Stimulated activated CD4-positive, alpha-beta T cell treated with anti-CD3 and anti-CD28 coated beads, TNF-alpha, amount 100 ng/mL, for 4 hours (primary cell): ENCODE measurements at regions not wholly inside any gene's neighbourhood (a gene's known extent, or its start where the extent isn't known, plus 50 kb on each side); places are given as distances from the start of the nearest gene placed in this dataset.
"Not testable (repeated sequence)": the region's sequence is repeated elsewhere in the genome, so short reads cannot be mapped to it uniquely, and the experiment has no call there.

Experiments
- DNase-seq, 3 experiments: peaks; one replicate each; pipeline ENCODE4 v3.0.0-alpha.2; 2020; ENCODE audit warnings: low read depth in 3 of 3

DNA sequence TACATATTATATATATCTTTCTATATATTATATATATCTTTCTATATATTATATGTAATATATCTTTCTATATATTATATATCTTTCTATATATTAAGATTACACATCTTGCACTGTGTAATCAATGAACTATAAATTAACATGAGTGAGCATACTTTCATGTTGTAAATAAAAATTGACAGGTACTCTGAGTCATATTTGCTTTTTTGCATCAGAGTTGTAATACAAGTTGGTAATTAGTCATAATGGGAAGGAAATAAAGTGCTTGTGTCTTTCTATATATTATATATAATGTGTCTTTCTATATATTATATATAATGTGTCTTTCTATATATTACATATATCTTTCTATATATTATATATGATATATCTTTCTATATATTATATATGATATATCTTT, 172.5 kb upstream of the MAGI2 start:
- DNase-seq: not testable (repeated sequence)

DNA sequence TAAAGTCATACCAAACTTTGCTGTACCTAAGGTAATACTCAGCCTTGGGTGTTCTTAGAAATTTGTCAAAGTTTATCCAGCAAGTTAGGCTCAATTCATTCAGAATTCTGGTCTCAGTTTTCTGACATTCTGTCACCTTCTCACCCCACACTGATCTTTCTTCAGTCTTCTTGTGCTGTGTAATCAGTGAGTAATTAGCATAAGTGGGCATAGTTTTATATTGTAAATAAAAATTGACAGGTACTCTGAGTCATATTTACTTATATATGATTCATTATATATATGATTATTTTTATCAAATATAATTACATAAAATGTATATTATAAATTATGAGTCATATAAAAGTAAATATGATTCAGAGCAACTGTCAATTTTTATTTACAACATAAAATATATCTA, 170.9 kb upstream of the MAGI2 start:
- no peak for DNase-seq

DNA sequence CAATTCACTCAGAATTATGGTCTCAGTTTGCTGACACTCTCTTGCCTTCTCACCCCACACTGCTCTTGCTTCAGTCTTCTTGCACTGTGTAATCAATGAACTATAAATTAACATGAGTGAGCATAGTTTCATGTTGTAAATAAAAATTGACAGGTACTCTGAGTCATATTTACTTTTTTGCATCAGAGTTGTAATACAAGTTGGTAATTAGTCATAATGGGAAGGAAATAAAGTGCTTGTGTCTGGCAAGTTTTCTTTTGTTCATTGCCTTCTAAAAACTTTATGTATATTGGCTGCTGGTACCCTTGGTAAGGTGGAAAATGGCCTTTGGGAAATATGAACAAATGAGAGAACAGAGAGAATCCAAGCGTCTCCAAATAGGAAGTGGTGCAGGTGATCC, 169.3 kb upstream of the MAGI2 start:
- DNase-seq: no peak

DNA sequence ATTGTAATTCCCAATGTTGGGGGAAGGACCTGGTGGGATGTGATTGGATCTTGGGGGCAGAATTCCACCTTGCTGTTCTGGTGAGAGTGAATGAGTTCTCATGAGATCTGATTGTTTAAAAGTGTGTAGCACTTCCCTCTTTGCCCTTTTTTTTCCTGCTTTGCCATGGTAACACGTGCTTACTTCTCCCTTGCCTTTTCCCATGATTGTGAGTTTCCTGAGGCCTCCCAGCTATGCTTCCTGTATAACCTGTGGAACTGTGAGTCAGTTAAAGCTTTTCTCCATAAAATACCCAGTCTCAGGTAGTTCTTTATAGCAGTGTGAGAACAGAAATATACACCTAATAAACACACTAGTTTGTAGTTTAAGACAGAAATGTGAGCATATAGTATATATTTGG, 166.8 kb upstream of the MAGI2 start:
- DNase-seq: no peak

DNA sequence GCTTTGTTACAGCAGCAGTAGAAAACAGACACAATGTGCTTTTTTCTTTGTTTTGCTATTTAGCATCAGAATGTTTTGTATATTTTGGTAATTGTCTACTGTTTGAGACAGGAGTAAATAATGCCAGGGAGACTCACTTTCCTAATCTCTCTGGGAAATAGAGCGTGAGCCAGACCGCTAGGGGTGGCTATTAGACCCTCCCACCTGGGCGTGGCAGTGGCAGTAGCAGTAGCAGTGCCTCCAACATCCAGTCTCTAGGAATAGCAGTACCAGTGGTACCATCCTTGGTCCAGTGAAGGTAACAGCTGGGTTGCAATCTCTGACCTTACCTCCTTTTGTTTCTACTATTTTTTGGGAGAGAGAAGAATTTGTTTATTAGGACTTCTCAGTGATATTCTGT, 165.7 kb upstream of the MAGI2 start:
- DNase-seq: no peak

- DNase-seq: no peak
Observed at GRCh38 chr7:79615871-79616640, 162.6 kb upstream of the MAGI2 start.

DNA sequence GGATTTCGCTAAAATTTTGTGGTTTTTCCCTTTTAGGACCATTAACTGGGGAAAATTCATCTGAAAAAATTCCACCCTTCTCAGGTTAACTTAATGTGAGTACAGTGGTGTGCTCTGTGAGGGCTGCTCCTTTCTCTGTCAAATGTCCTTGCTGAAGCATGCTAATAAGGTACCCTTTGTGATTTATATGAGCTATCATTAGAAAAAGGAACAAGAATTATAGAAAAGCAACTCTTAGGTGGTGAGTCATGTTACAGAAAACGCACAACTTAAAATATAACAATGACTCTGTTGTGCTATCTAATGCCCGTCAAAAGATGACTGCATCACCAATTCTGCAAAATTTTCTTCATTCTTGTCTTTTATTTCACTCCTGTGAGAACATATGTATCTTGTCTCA, 162.0 kb upstream of the MAGI2 start:
- DNase-seq: no peak

DNA sequence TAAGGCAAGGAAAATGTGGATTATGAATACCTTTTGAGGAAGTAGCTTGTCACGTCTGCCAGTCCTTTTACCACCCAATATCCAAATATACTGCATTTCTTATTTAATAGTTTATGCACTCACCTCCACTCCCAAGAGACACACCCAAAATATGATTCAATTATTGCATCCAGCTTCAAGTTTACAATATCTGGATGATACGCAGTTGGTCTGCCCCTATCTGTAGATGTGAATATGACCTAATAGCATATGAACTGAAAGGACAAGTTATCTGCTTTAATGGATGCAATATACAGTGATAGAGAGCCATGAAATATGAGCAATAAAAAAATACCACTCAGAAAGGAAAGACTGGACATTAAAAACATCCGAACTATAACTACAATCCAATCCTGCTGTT, 159.4 kb upstream of the MAGI2 start:
- DNase-seq: no peak

DNA sequence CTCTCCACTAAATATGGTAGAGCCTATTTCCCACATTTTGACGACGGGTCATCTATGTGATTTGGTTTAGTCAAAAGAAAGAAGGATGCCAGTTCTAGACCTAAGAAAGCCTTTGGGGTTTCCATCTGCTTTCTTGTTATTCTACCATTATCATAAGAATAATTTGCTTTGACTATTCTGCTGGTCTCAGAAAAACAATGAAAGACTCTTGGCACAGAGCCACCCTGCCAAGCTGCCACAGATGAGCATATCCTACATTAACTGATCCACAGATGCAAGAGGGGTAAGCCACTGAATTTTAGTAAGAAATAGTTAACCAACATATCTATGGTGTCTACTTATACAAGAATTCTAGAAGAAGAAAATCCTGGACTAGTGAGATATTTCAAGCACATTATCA, 158.6 kb upstream of the MAGI2 start:
- no peak for DNase-seq

DNA sequence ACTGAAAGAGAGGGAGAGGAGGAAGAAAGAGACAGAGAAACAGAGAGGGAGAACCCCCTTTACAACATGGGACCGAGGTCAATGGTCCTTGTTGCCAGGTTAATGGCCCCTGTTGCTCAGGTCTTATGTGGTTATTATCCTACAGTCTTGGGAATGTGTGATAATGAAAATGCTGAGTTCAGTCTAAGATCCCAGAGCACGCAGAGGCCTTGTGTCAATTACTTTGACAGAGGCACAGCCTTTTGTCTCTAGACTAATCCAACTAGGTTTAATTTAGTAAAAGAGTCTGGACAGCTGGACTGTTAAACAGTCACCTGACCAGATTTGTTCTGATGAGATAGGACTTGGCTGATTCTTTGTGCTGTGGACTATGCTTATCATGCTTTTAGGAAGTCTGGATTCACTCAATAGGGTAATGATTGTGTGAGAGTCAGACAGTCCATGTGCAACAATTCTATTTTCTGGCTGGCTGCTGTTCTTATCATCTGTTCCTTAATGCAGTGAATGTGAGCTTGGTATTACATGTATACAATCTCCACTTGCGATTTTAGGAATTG, 157.4 kb upstream of the MAGI2 start:
- DNase-seq: no peak

DNA sequence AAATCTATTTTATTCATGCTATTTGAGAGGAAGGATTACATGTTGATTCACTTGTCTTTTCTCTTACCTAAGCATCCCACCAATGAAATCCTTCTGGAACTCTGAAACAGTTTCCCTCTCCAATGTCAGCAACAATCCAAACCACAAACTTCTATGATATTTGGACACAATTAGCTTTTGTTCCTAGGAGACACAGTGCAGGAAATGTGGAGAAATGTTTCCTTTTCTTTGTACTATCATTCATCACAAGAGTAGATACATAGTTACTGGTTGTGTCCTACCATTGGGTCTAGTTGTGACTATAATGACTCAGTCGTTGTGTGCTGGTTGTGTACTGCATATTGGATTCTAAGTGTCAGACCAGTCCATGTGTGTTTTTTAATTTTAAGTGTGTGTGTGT, 156.8 kb upstream of the MAGI2 start:
- DNase-seq: no peak

GRCh38 chr7:79608005-79608404, 154.5 kb upstream of the MAGI2 start:
- no peak for DNase-seq

DNA sequence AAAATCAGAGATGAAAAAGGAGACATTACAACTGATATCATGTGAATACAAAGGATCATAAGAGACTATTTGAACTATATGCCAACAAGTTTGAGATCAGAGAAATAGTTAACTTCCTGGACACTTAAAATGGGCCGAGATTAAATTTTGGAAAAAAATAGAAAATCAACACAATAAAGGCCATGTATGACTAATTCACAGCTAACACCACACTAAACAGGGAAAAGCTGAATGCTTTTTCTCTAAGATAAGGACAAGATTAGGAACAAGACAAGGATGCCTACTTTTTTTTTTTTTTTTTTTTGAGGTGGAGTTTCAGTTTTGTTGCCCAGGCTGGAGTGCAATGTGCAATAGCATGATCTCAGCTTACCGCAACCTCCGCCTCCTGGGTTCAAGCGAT, 151.4 kb upstream of the MAGI2 start:
- DNase-seq: no peak

- DNase-seq: no peak
Observed at GRCh38 chr7:79598351-79598750, 144.9 kb upstream of the MAGI2 start.

DNA sequence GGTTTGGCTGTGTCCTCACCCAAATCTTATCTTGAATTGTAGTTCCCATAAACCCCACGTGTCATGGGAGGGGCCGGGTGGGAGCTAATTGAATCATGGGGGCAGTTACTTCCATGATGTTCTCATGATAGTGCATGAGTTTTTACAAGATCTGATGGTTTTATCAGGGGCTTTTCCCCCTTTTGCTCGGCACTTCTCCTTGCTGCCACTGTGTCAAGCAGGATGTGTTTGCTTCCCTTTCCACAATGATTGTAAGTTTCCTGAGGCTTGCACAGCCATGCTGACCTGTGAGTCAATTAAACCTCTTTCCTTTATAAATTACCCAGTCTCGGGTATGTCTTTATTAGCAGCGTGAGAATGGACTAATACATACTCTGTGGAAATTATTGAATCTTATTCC, 141.2 kb upstream of the MAGI2 start:
- not testable (repeated sequence) for DNase-seq

DNA sequence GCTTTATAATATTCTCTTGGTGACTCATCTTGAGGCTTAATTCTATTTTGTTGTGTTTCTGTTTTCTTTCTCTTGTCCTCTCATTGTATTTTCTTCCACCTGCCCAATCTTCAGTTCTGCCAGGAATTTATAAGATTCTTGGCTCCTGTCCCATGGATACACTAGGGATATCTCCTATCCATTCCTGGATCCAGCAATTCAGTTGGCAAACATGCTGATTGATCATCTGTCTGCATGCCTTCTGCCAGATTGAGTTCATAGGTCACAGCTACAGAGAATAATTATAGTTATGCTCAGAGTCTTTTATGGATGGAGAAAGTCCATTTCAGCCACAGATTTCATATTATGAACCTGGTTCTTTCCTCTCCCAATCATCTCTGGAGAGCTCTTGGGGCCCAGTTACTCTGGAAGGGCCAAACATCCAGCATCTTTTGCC, 140.4 kb upstream of the MAGI2 start:
- no peak for DNase-seq

- no peak for DNase-seq
Observed at GRCh38 chr7:79590916-79591623, 137.6 kb upstream of the MAGI2 start.

GRCh38 chr7:79590391-79590790, 136.9 kb upstream of the MAGI2 start:
- no peak for DNase-seq

- DNase-seq: no peak
Observed at GRCh38 chr7:79570903-79571302, 117.4 kb upstream of the MAGI2 start.

DNA sequence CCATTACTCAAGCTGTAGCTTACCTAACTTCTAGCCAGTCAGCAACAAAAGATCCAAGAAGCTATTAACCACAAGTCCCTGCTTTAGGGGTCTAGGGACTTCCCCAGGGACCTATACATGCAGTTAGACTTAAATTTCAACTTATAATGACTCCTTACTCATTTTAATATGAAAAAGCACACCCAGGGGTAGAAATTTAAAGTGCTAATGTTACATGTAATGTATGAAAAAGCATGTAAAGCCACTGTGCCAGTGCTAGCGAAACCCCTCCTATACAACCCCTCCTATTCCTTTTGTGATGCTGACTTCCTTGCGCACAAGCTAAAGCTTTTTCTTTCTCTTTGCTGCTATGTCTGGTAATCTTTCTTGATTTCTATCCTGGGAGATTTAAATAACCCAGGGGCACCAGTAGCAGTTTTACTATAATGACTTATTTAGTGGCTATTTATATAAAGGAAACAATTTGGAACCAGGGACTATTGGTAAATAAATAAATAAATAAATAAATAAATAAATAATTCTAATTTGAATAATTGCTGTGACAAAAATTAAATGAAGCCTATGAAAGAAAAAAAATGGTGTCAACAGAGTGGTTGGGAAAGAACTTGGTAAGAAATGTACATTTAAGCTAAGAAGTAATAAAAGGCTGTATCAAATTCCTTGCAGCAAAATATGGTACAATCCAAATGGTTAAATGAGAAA, 110.5 kb upstream of the MAGI2 start:
- DNase-seq: no peak

DNA sequence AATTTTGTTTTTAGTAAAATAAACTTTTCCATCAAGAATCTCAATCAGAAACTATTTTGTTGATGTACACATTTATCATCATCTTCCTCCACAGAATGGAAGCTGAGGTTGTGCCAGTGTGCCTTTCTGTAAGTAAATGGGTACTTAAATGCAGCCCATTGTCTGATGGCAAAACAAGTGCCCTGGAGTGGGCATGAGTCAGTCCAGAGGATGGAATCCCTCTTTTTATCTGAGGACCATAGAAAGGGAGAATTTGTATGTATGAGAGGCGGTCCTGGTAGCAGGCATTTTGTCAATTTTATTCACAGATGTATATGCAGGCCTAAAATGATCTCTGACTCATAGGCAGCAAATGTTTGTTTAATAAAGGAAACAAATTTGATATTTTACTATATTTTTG, 102.1 kb upstream of the MAGI2 start:
- no peak for DNase-seq

DNA sequence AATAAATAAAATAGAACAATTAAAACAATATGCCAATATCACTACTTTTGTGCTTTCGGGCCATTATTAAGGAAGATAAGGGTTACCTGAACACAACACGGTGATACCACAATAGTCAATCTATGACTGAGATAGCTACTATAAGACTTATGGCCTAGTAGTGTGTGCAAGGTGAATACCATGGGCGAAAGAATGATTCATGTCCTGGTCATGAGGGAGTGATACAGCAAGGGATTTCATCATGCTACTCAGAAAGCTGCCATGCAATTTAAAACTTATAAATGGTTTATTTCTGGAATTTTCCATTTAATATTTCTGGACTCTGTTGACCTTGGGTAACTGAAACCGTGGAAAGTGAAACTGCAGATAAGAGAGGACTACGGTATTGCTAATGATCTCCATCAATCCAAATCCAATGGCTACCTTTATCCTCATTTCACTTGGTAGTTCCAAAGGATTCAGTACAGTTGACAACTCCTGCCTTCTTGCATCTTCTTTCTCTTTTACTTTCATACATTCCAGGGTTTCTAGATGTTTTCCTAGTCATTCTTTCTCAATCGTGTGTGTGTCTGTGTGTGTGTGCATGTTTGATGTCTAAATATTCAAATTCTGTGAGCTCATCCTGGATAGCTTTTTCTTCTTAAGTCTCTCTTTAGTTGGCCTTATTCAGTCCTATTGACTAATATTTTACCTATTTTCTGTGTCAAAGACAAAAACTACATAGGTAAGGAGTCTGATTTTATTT, 100.5 kb upstream of the MAGI2 start:
- no peak for DNase-seq
